Lung microvascular endothelial cell (primary cell): ENCODE measurements at regions not wholly inside any gene's neighbourhood (a gene's known extent, or its start where the extent isn't known, plus 50 kb on each side); places are given as distances from the start of the nearest gene placed in this dataset.
"Not testable (repeated sequence)": the region's sequence is repeated elsewhere in the genome, so short reads cannot be mapped to it uniquely, and the experiment has no call there.

Experiments
- DNase-seq, 2 donors: peaks; one replicate each; pipeline versions ENCODE4 v3.0.0 to v3.0.0-alpha.2; 2010; ENCODE audit warnings: low read depth in 2 of 2

GRCh38 chr3:191076903-191077552 lies 122.0 kb upstream of the OSTN start:
- DNase-seq = no peak

DNA sequence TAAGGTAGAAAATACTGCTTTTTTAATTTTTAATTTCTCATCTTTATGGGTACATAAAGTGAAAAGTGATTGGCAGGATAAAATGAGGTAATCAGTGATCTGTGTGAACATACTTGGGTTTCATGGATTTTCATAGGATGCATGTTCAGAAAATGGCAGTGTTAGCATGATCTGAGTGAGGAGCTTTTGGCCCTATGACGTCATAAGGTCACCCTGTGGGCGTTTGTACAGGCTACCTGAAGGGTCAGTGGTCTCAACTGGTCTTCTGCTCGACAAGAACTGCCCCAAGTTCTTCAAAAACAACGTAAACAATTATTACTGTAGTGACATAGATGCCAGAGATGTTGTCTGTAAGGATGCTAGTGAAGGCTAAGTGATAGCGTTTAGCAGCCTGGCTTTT lies 124.5 kb upstream of the OSTN start:
- DNase-seq = no peak

GRCh38 chr3:191070762-191071403 lies 128.2 kb upstream of the OSTN start:
- DNase-seq = peak; percentile 7 to 56

DNA sequence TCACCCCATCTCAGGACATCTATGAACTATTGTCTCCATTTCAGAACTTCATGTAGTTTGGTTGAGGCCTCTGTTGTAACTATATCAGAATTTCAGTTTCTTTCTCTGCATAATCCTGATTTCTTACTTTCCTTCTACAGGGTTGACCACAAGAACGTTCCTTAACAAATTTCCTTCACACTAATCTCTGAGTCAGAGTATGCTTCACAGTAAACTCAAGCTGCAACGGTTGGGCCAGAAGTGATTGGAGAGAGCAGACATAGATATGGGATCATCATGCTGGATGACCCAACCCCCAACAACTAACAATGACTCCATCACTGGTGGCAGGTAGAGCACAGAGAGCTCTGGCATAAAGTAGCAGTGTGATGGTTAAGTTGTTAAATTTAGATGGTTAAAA lies 128.8 kb upstream of the OSTN start:
- DNase-seq = peak in 1 of 2 donors; percentile 77

GRCh38 chr3:191068946-191069813 lies 129.9 kb upstream of the OSTN start:
- DNase-seq = peak in 1 of 2 donors; percentile 38

GRCh38 chr3:191066669-191067068 lies 132.4 kb upstream of the OSTN start:
- DNase-seq = peak in 1 of 2 donors; percentile 64

- DNase-seq = no peak
Measured at GRCh38 chr3:191065181-191065805, 133.7 kb upstream of the OSTN start.

DNA sequence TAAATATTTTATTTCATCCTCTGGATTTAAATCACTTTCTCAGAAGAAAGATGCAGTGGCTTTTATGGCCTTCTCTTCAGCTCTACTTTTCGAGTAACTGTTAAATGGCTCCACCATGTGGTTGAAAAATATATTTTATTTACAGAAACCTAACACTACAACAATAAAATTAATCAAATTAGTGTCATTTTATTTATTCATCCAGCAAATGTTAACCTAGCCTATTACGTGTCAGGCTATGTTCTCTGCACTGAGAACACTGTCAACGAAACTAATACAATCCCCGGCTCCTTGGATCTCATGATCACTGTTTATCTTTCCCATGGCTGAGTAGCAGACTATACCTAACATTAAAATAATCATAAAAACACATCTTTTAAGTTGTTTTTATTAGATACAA lies 148.0 kb upstream of the OSTN start:
- DNase-seq = peak; percentile 26 to 36

DNA sequence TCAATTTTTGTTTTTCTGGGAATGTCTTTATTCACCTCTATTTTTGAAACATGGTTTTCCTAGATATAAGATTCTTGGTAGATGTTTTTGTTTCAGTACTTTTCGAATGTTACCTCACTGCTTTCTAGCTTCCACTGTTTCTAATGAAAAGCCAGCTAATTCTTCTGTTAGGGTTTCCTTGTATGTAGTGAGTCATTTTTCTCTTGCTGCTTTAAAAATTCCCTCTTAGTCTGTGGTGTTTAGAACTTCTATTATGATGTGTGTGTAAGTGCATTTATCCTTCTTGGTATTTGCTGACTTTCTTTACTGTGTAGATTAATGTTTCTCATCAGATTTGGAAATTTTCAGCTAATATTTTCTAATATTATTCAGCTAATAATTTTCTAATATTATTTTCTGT lies 151.1 kb upstream of the OSTN start:
- DNase-seq = no peak

- DNase-seq = no peak
Measured at GRCh38 chr3:191030929-191031328, 168.1 kb upstream of the OSTN start.

- no peak for DNase-seq
Measured at GRCh38 chr3:191030491-191030890, 168.0 kb upstream of the GMNC start.

- no peak for DNase-seq
Measured at GRCh38 chr3:191026746-191027145, 164.3 kb upstream of the GMNC start.

DNA sequence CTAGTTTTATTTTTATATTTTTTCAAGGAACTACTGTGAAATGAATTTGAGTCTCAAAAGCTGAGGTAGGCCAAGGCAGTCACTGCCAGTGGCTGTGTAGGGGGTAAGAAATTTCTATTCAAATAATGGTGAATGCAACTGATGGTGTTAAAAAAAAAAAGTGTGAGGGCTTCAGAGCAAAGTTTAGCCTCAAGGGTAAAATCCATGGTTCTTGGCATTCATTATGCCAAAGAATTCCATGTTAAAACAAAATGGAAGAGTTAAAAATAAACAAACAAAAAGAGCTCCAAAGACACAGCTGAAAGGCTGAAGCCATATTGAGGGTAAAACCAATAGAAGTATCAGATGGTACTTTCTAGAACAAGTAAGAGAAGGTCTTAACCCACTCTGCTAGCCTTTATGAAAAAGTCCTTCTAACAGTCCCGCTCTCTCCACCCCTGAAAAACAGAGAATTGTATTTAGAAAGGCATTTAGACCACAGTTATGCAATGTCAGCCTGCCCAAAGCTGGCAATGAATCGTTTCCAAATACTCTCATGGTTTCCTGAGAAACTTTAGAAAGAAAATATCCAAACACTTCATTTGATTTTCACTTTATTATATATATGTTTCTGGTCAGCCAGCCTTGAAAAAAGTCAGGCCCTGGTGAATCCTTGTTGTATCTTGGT lies 158.4 kb upstream of the GMNC start:
- peak in 1 of 2 donors; percentile 1 for DNase-seq

DNA sequence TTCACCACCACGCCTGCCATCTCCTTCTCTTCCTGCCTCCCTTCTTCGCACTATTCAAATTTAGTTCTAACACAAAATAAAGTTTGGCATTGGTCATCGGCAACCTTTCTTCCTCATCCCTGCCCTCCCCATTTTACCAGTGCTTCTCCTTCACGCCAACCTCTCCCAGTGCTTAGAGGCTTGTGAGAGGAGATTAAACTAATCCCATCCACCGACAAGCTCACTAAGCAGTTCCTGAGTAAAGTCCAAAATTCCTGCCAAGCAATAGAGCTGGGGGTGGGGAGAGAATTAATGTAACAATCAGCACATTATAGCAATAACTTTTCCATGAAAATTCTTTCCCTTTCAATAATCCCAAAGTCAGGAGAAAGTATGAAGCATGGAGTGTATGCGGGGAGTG lies 157.4 kb upstream of the GMNC start:
- no peak for DNase-seq

- DNase-seq = not testable (repeated sequence)
Measured at GRCh38 chr3:191015960-191016359, 153.5 kb upstream of the GMNC start.

GRCh38 chr3:191008074-191008473 lies 145.6 kb upstream of the GMNC start:
- DNase-seq = no peak

- no peak for DNase-seq
Measured at GRCh38 chr3:191005790-191006189, 143.3 kb upstream of the GMNC start.

- DNase-seq = no peak
Measured at GRCh38 chr3:191003742-191004141, 141.2 kb upstream of the GMNC start.

- DNase-seq = no peak
Measured at GRCh38 chr3:190996181-190996775, 133.8 kb upstream of the GMNC start.

- no peak for DNase-seq
Measured at GRCh38 chr3:190995156-190995555, 132.7 kb upstream of the GMNC start.

- no peak for DNase-seq
Measured at GRCh38 chr3:190990898-190991297, 128.4 kb upstream of the GMNC start.
